Upper lobe of left lung (tissue), 4 donors: ENCODE measurements at regions not wholly inside any gene's neighbourhood (a gene's known extent, or its start where the extent isn't known, plus 50 kb on each side); places are given as distances from the start of the nearest gene placed in this dataset.

Experiments used
- POLR2A ChIP-seq, 4 donors: fragments of 450-650 bp; IDR thresholded peaks; one replicate each; pipeline ENCODE4 v1.5.1; 2016 to 2017; ENCODE audit warnings: antibody characterized with exemption in 4 of 4, mild to moderate bottlenecking in 2 of 4
- TF ChIP-seq, protein P1 (sequence below), 6 experiments: fragments of 450-650 bp in 4 of 6; fragments of 200-600 bp in 2 of 6; sonication (generic) in 2 of 6; IDR thresholded peaks; one replicate each; pipeline ENCODE4 v1.5.1; 2016 to 2019; ENCODE audit warnings: antibody characterized with exemption in 6 of 6

DNA sequence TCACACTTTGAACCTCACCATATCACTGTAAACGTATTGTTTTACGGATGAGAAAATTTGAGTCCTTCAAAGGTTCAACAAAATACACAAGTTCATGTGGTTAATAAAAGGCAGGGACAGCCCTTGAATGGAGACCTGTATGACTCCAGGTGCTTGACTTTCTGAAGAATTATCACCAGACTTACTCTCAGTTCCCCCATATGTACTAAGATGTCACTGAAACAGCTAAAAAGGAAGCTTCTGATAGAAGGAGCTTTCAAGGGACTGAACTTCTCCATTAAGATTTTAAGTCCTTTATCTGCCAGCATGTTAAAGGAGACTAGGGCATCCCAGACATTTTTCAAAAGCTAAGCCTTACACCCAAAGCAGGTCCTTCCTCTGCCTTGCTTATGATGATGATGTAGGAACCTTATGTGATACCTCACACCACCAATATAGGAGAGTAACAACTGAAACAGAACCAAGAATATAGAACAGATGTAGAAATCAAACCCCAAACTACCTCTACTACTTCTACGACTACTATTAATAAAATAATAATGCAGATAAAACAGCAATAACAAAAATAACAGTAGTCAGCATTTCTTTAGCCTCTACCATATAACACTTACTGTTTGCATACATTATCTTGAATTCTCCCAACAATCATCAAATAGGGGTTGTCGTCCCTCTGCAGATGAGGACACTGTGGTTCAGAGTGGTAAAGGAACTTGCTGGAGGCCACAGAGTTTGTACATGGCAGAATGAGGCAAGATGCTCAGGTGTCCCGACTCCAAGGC is 273.9 kb downstream of the ELAVL2 start:
- TF ChIP-seq, protein P1, sequence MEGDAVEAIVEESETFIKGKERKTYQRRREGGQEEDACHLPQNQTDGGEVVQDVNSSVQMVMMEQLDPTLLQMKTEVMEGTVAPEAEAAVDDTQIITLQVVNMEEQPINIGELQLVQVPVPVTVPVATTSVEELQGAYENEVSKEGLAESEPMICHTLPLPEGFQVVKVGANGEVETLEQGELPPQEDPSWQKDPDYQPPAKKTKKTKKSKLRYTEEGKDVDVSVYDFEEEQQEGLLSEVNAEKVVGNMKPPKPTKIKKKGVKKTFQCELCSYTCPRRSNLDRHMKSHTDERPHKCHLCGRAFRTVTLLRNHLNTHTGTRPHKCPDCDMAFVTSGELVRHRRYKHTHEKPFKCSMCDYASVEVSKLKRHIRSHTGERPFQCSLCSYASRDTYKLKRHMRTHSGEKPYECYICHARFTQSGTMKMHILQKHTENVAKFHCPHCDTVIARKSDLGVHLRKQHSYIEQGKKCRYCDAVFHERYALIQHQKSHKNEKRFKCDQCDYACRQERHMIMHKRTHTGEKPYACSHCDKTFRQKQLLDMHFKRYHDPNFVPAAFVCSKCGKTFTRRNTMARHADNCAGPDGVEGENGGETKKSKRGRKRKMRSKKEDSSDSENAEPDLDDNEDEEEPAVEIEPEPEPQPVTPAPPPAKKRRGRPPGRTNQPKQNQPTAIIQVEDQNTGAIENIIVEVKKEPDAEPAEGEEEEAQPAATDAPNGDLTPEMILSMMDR (IDR thresholded peaks at IDR 0.05) = no peak
- no peak for TF ChIP-seq POLR2A (IDR thresholded peaks at IDR 0.05)
